Sigmoid colon (tissue), 3 donors: ENCODE measurements at regions not wholly inside any gene's neighbourhood (a gene's known extent, or its start where the extent isn't known, plus 50 kb on each side); places are given as distances from the start of the nearest gene placed in this dataset.

Experiments
- CTCF ChIP-seq, 4 experiments: fragments of 450-650 bp in 3 of 4; fragments of 200-600 bp in 1 of 4; IDR thresholded peaks; one replicate each; pipeline ENCODE4 v1.5.1; 2016 to 2019; ENCODE audit warnings: antibody characterized with exemption in 4 of 4, mild to moderate bottlenecking in 3 of 4, moderate library complexity in 2 of 4
- POLR2A ChIP-seq, 2 donors: fragments of 450-650 bp; IDR thresholded peaks; one replicate each; pipeline ENCODE4 v1.6.1; 2016; ENCODE audit warnings: antibody characterized with exemption in 2 of 2, mild to moderate bottlenecking in 2 of 2, moderate library complexity in 2 of 2

GRCh38 chr3:148191966-148192365 is 505.7 kb upstream of the AGTR1 start:
- TF ChIP-seq POLR2A (IDR thresholded peaks at IDR 0.05) (no peak), CTCF (IDR thresholded peaks at IDR 0.05) (no peak)
